GM19397 (cell line): ENCODE measurements at regions not wholly inside any gene's neighbourhood (a gene's known extent, or its start where the extent isn't known, plus 50 kb on each side); places are given as distances from the start of the nearest gene placed in this dataset.

Experiments
- ATAC-seq: cut with Tn5 transposase; IDR thresholded peaks from one replicate; pipeline ENCODE4 v1.9.1; 2021; ENCODE audit warnings: mild to moderate bottlenecking, moderate library complexity; ENCODE audit not compliant: unreplicated experiment

DNA sequence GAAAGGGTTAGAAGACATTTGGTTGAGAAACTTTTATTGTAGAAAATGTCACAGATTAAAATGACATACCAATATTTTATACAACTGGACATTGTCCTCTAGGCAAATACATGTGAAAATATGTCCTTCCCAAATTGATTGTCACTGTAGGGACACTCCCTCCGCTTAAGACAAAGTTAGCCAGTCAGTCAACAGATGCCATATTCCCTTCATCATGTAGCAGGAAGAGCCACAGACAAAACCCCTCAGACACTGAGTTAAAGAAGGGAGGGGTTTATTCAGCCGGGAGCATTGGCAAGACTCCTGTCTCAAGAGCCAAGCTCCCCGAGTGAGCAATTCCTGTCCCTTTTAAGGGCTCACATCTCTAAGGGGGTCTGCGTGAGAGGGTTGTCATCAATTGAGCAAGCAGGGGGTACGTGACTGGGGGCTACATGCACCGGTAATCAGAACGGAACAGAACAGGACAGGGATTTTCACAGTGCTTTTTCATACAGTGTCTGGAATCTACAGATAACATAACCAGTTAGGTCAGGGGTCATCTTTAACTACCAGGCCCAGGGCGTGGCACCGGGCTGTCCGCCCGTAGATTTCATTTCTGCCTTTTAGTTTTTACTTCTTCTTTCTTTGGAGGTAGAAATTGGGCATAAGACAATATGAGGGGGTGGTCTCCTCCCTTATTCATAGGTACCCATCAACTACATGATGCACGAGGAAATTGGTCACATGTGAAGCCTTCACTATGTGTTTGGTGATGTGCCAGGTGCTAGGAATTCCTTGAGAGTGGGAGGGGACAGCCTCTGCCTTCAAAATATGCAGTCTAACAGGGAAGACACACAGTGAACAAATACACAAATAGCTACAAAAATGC, 155.7 kb upstream of the CDYL start:
- no peak for ATAC-seq

DNA sequence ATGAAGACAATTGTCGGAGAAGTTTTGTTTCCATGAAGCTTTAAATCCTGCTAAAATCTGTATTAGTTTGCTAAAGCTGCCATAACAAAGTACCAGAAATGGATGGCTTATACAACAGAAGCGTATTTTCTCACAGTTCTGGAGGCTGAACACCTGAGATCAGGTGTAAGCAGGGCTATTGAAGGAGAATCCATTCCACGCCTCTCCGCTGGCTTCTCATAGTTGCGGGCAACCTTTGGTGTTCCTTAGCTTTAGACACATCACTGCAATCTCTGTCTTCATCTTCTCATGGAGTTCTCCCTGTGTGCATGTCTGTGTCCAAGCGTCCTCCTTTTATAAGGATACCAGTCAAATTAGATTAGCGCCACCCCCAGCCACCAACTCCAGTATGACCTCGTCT, 159.9 kb upstream of the CDYL start:
- no peak for ATAC-seq

DNA sequence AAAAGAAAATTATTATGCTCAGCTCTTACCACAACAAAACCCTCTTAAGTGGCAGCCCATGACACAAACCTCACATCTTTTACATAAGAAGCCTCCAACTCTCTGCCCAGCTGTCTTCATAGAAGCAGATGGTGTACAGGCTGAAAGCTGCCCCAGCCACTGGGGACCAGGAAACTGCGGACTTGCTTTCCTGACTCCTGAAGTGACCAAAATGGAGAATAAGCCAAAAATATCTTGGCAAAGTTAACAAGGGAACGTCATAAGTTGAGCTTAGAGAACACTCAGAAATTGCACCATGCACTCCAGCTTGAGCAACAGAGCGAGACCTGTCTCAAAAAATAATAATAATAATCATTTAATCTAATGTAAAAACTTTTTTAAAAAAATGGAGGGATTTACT, 160.3 kb upstream of the CDYL start:
- ATAC-seq, result no peak

DNA sequence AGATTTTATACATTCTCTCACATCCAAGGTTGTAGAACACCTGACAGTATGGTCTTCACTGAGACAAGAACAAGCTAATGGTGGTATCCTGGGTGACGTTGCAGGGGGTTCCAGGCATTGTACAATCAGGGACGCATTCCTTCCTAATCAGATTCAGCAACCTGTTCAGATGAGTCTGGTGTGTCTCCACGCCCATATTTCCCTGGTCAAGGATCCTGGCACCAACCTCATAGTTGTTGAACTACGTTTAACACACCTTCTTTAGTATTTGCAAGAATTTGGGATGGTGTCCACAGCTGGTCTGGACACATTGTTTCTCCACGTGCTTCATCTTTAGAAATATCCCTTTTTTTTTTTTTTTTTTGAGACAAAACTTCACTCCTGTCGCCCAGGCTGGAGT, 161.0 kb upstream of the CDYL start:
- no peak for ATAC-seq

DNA sequence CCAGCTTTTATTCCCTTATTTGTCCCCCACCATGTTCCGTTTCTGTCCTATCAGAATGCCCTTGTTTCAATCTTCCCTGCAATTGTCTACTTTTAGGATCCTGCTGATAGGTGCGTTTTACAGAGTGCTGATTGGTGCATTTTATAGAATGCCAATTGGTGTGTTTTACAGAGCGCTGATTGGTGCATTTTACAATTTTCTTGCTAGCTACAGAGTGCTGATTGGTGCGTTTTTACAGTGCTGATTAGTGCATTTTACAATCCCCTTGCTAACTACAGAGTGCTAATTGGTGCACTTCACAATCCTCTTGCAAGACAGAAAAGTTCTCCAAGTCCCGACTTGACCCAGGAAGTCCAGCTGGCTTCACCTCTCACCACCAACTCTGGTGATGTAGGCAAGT, 161.6 kb upstream of the CDYL start:
- no peak for ATAC-seq

DNA sequence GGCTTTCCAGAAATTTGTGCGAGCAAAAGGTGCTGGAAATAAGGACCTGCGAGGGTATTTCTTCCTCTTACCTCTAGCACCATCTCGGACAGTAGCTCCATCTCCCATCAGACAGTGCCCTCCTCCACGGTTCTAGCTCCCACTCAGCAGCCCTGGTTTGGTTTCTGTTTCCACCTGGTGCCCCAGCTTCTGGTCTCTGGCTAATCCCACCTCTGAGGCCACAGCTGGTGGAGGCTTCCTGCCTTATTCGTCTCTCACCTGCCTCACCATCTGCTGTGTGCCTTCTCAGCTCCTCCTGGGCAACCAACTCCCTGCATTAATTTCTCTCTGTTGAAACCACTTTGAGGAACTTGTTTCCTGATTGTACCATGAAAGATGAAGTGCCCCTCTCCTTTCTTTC, 162.4 kb upstream of the CDYL start:
- ATAC-seq, result no peak

DNA sequence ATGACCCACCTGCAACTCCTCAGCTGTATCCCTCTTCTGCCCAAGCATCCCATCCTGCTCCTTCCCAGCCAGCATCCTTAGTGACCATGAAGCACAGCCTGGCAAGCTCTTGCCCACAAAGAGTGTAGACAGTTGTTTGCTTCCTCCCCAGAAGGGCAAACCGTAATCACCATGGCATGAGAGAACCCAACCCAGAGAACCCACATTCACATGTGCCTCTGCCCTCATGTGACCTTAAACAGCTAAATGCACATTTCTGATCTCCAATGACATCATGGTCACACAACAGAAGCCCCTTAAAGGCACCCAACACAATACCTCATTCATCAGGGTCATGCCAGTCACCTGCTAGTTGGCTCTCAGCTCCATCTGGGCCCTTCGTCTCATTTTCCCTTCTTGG, 162.8 kb upstream of the CDYL start:
- ATAC-seq, result no peak

DNA sequence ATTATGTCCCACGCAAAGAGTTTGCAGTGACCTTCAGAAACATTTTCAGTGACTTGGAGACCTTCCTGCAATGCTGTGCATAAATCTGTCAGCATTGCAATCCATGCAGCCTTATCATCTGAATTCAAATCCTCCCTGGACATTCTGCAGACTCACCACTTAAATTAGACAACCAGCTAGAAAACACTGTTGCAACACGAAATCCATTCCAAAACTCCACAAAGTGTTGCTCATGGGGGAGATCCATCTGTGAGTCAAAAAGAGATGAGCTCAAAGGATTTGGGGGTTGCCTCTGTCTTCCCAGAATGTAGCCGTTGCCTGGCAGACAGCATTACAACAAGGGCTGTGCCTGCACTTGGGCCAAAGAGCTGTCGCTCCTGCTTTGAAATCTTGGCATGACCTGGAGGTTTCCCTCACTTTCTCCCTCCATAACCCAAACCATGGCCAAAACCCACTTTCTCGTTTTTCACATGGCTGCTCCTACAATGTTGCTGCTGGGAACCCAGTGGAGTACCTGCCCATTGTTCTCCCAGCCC, 163.5 kb upstream of the CDYL start:
- no peak for ATAC-seq

DNA sequence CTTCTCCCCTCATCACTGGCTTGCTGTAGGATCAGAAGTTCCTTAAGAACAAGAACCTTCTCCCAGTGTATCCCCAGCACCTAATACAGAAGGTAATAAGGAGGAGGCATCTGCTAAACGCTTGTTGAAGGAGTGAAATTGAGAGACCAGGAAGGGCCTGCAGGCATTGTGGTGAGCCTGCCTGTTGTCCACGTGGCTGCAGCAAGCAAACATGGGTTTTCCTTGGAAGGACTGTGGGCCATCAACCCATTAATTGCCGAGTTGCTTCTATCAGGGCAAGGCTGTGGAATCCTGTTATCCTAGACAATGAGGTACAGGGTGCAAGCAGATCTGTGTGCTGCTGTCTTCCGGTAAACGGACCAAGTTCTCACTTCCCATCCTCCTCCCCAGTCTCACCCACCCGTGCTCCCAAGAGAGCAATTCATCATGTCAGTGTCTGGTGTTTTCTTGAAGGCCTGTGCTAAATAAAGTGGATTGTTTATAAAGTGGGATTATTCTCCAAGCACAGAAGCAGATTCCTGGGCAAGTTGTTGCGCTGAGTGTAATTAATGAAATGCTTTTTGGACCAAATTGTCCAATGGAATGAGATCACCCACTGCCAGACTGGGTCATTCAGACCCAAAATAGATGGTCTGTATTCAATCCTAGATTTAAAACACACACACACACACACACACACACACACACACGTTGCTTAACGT, 164.6 kb upstream of the CDYL start:
- no peak for ATAC-seq

DNA sequence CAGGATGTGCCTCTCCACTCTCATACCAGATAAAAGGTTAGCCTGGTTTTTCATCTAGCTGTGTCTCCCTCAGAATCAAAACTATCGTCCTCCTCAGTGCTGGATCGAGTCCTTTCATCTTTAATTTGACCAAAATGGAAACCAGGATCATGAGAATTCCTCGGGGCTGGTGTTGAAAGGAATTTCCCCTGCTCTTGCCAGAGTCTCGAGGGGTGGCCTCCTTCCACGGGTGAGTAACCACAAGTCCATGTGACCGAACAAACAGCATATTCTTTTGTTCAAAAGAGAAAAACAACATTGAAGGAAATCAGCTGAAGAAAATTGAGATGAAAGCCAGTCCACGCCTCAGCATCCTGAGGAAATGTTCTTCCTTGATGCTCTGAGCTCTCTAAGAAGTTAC, 165.9 kb upstream of the CDYL start:
- no peak for ATAC-seq

DNA sequence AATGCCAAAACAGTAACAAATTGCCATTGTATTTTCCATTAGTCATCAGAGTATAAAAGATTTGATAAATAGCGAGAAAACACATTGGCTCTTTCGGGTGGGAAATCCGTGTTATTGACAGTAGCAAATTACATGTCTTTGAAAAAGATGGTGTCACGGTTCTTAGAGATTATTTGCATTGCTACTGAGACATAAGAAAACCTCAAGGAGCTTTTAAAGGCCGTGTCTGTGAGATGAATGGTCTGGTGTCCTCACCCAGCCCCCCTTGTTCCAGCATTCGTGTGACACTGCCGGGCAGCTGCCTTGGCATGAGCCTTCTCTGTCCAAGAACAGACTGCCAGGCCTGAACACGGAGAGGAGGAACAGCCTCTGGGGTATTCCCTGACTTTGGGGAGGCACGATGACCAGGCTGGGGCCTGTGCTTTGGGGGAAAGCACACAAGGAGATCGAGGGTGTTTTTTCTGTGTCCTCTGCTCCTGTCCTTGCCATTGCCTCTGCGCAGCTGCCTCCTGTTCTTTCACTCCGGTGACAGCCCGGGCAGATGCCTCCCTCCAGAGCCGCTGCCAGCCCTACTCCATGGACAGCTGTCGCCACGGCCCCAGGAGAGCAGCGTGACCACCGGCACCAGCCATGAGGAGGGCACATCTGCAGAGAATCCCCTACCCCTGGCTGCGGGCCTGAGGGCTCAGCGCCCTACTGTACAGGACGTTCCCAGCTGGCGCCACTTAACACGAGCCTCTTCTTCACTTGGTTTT, 167.7 kb upstream of the CDYL start:
- no peak for ATAC-seq

DNA sequence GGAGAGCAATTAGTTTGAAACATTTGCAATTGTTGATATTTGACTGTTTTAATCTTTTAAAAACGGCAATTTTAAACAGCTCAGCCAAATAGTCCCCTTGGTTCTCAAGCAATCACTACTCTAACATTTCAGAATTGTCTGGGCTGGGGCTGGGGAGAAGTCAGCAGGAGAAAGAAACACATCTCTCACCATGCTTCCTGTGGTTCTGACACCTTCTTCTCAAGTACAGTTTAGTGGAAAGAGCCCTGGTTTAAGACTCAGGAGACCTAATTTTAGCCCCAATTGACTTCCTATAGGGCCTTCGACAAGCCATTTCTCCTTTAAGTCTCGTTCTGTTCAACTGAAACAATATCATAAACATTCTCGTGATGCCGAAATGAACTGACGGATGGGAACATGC, 168.4 kb upstream of the CDYL start:
- no peak for ATAC-seq

DNA sequence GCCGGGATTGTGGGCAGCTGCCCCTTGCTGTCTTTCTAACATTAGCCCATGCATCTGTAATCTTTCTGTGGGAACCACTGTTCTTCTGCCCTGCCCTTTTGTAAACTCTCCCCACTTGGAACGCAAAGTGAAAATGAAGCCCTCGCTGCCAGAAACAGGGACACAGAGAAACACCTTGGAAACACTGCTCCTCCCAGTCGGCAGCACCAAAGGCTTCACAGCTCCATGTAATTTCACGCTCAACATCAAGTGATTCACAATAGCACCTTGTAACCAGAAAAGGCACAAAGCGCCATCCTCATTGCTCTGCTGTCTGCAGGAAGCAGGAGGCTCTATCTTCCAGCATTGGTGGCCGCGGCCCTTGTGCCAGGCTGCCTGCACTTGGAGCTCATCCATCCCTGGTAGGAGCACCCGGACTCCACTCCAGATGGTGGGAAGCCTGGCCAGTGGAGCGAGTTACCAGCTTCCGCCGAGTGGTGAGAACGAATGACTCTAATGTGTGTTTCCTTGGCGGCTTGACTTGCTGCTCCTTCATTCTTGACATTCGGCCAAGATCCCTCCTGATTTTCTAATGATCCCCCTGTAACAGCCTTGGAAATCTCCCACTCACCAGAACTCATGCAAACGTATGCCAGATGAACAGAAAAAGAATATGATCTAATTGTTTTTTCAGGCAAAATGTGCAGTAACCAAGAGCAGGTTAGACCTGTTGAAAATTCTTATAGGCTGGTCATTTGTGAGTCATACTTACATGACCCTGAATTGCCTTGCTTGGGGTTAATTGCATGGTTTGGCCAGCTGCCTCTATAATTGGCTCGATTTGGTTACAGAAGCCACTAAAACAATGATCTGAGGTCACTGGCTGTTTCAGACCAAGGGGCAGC, 169.1 kb upstream of the CDYL start:
- no peak for ATAC-seq

DNA sequence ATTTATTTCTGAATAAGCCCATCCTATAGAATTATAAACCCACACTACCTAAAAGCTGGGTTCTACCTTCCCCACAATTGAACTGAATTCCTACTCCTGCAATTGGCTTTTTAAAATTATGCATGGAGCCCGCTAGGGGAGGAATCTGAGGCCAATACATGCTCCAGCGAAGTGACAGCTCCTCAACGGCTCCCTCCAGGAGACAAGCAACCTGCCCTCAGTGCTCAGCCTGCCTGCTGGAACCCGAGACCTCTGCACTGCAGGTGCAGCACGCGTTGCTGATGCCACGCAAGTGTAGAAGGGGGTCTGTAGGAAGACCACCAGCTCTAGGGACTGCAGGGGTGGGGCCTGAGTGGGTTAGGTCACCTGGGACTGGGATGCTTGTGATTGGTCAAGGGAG, 170.2 kb upstream of the CDYL start:
- ATAC-seq, result no peak

DNA sequence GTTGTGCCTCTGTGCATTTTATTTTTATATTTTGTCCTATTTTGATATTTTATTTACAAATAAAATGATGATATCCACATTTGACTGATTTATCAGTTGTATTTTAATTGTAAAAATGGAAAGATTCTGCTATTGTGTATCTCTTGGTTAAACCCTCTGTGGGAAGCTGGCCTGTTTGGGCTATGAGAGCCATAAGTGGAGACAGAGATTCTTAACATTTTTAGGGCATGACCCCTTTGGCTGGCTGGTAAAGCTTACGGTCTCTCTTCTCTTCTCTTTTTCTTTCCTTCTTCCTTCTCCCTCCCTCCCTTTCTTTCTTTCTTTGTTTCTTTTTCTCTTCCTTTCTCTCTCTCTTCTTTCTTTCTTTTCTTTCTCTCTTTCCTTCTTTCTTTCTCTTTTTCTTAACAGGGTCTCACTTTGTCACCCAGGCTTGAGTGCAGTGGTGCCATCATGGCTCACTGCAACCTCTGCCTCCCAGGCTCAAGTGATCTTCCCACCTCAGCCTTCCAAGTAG, 172.3 kb upstream of the CDYL start:
- ATAC-seq, result no peak

DNA sequence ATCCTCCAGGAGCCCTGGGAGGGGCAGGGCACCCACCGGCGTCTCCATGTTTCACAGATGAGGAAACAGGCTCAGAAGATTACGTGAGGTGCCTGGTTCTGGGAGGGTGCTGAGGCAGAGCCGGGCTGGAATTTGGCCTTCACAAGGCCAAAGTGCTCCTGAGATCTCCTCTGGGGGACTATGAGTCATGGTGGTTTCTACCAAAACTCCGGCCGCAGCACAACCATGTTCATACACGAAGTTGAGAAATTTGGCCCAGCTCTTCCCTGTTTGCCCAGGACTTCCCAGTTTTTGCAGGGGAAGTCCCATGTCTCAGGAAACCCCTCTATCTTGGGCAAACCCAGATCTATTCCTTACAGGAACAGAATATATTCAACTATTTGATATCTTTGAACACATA, 172.9 kb upstream of the CDYL start:
- ATAC-seq, result no peak

DNA sequence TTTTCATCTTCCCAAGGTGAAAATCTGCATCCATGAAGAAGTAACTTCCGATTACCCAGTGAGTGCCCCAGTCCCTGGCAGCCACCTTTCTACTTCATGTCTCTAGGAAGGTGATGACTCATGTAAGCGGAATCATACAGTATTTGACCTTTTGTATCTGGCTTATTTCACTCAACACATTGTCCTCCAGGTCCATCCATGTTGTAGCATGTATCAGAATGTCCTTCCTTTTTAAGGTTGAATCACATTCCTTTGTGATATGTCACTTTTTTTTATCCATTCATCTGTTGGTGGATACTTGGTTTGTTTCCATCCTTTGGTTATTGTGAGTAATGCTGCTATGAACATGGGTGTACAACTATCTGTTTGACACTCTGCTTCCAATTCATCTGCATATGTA, 176.3 kb upstream of the CDYL start:
- ATAC-seq, result no peak

DNA sequence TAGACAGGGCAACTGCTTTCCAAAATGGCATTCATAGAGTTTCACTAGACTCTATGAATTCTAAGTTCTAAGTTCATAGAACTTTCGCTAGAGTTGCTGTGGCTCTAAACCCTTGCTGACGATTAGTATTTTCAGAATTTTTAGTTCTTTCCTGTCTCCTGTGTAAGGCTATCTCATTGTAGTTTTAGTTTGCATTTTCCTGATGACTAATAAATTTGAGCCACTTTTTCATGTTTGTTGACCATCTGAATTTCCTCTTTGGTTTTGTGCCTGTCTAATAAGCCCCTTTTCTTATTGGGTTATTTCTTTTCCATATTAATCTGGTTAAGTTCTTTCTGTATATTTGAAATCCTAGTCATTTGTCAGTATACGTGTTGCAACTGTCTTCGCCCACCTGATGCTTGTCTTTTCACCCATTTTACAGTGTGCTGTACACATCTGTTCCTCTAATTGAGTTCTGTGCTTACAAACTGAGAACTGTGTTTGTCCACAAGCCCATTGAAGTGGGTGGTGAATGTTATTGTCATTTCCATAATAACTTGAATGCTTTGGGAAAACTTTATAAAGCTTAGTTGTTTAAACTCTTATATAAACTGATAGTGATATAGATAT, 177.7 kb upstream of the CDYL start:
- no peak for ATAC-seq

DNA sequence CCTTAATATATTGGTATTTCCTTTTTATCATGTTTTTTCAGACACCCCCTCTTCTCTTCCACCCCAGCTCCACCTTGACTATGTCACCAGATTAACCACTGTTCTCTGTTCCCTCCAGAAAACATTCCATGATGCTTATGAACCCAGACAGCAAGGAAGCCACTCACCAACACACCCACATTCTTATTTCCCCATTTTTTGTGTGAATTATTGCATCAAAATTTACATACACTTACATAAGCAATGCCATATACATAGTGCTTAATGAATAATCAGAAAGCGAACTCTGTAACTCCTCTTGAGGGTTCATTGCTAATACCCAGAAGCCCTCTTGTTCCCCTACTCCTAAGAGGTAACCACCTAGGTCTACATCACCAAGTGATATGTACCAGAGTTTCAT, 182.3 kb upstream of the CDYL start:
- ATAC-seq, result no peak

DNA sequence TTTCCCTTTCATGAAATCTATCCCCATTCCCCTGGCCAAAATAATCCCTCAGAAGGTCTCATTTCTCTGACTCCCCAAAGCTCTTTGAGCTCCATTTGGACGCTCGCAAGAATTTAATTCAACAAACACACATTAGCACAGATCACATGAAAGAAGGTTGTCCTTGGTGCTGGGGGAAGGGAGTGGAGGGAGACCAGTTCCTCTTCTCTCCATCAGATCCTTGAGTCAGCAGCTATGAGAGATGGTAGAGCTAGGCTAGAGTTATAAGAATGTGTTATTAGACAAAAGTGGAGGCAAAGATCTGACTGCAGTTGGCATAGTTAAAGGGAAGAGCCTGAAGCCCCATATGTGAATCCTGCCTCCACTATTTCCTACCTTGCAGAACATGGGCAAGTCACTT, 184.2 kb upstream of the CDYL start:
- no peak for ATAC-seq
